Panc1 (cell line): ENCODE measurements at regions not wholly inside any gene's neighbourhood (a gene's known extent, or its start where the extent isn't known, plus 50 kb on each side); places are given as distances from the start of the nearest gene placed in this dataset.

Source experiments
- ATAC-seq: fragments of 200-7000 bp; cut with Tn5 transposase; 2 replicates; pipeline ENCODE4 v1.9.1; 2020; ENCODE audit warnings: mild to moderate bottlenecking, moderate library complexity
- BruUV-seq: library from RNA; stranded (reverse); fragments of 400-500 nt; replicated peaks from 2 replicates; lab custom pipeline; 2021; lab: Mats Ljungman, UMichigan
- CTCF ChIA-PET: fragments of 300-600 bp; sonication (Branson Sonifier 250); formaldehyde crosslinking; loops from one replicate; lab custom pipeline; 2022; ENCODE audit warnings: antibody characterized with exemption; lab: Charles Lee
- POLR2A ChIA-PET: fragments of 300-600 bp; sonication (Branson Sonifier 250); formaldehyde crosslinking; loops from one replicate; lab custom pipeline; 2022; ENCODE audit warnings: antibody characterized with exemption; lab: Charles Lee
- DNase-seq: peaks from one replicate; pipeline ENCODE4 v3.0.0-alpha.2; 2010; ENCODE audit warnings: low read depth, low spot score
- H3K27ac ChIP-seq: 2 replicates; pipeline ENCODE4 v1.5.1; 2011; ENCODE audit warnings: mild to moderate bottlenecking, low read length, inconsistent platforms
- H3K27me3 ChIP-seq: fragments of 200-500 bp; sonication (Bioruptor generic); 2 replicates; pipeline ENCODE4 v1.6.0; 2014; ENCODE audit warnings: low read length, inconsistent platforms; ENCODE audit not compliant: control insufficient read depth, insufficient read depth
- H3K36me3 ChIP-seq: fragments of 200-500 bp; sonication (Bioruptor generic); 2 replicates; pipeline ENCODE4 v1.5.1; 2014; ENCODE audit warnings: inconsistent platforms, mild to moderate bottlenecking, low read length, moderate library complexity; ENCODE audit not compliant: control insufficient read depth, insufficient read depth
- H3K4me1 ChIP-seq: 2 replicates; pipeline ENCODE4 v1.5.1; 2011; ENCODE audit warnings: inconsistent platforms, mild to moderate bottlenecking, low read length, moderate library complexity; ENCODE audit not compliant: control insufficient read depth, insufficient read depth
- H3K4me3 ChIP-seq, 2 experiments: 2 replicates each; pipeline ENCODE4 v1.5.1; 2011 to 2012; ENCODE audit warnings: low read depth in 2 of 2, low read length in 2 of 2, mild to moderate bottlenecking in 2 of 2, inconsistent platforms in 1 of 2, moderate library complexity in 1 of 2
- H3K9me3 ChIP-seq: fragments of 200-500 bp; sonication (Bioruptor generic); 2 replicates; pipeline ENCODE4 v1.5.1; 2014; ENCODE audit warnings: low read depth, mild to moderate bottlenecking, inconsistent platforms, low read length, moderate library complexity; ENCODE audit not compliant: control insufficient read depth, insufficient read depth
- POLR2AphosphoS5 ChIP-seq: IDR thresholded peaks from 2 replicates; pipeline ENCODE4 v1.6.1; 2012; ENCODE audit warnings: mild to moderate bottlenecking, low read depth, low read length, moderate library complexity
- SIN3A ChIP-seq: IDR thresholded peaks from 2 replicates; pipeline ENCODE4 v1.6.1; 2012; ENCODE audit warnings: low read depth, mild to moderate bottlenecking, low read length, moderate library complexity, borderline replicate concordance; ENCODE audit not compliant: insufficient read depth
- TCF7L2 ChIP-seq: IDR thresholded peaks from 2 replicates; pipeline ENCODE4 v1.6.1; 2011; ENCODE audit warnings: mild to moderate bottlenecking, low read depth, low read length, inconsistent platforms
- in situ Hi-C: cut with HindIII; loops from 2 replicates; pipeline ENCODE4 v1.10.0; 2016; ENCODE audit warnings: low sequenced_read_pairs, low pct_unique_long_range_greater_than_20kb
- intact Hi-C: fragments of 100-400 bp; cut with micrococcal nuclease; formaldehyde crosslinking; loops from one replicate; pipeline ENCODE4 v1.10.0; 2022; ENCODE audit not compliant: unreplicated experiment
- TF ChIP-seq, protein P1 (sequence below): fragments of 450-650 bp; IDR thresholded peaks from 2 replicates; pipeline ENCODE4 v1.5.1; 2017; ENCODE audit warnings: mild to moderate bottlenecking
- TF ChIP-seq, protein P2 (sequence below), 2 experiments: IDR thresholded peaks; 2 replicates each; pipeline ENCODE4 v1.6.1; 2011 to 2012; ENCODE audit warnings: low read depth in 2 of 2, control low read depth in 1 of 2, low read length in 1 of 2, mild to moderate bottlenecking in 1 of 2, moderate library complexity in 1 of 2; ENCODE audit not compliant: insufficient read depth in 1 of 2

DNA sequence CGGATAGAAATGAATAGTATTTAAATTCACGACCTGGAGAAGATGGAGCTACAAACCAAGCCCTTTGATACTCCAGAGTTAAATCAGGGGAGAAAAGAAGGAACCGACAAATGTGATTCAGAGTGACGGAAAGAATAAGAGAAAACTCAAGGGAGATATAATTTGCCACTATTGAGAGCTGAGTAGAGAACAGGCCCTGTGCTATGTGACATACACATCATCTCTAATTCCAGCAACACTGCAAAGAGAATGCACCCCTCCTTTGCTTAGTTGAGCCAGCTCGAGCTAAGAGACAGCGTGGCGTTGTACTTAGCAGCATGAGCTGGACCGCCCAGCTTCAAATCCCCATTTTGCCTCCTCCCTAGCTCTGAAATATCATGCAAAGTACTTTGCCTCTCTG is 266.4 kb upstream of the TENM3 start:
- intact Hi-C loops = no loop called here
- H3K9me3 ChIP-seq = no peaks in the 10 kb centered on the region
- no TSS peak for BruUV-seq

DNA sequence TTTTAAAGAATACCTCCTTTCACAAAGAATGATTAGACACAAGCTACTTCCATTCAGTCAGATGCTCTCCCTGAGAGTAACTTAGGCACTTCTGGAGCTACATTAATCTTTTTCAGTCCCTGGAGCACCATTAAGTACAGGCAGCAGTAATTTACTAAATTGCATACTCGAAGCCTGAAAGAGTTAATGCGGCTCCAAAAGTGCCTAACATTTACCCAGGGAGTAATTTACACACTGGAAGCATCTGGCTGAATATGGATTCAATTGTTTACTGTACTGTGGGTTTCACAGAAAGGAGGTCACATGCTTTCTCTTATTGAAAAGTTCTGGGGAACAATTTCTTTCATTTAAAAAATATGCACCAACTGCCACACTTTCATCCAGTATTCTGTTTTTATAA is 260.8 kb upstream of the TENM3 start:
- Histone ChIP-seq H3K36me3 (no peaks in the 10 kb centered on the region), H3K4me3 (no peak overlapping the region), H3K4me1 (no peaks in the 10 kb centered on the region), H3K9me3 (no peaks in the 10 kb centered on the region), H3K27me3 (no peaks in the 10 kb centered on the region), H3K27ac (no peak overlapping the region)
- intact Hi-C loops (no loop called here), in situ Hi-C loops (no loop called here)
- ATAC-seq = no peak
- ChIA-PET CTCF (no interaction called here), POLR2A (no interaction called here)
- no TSS peak for BruUV-seq
- TF ChIP-seq, protein P1, sequence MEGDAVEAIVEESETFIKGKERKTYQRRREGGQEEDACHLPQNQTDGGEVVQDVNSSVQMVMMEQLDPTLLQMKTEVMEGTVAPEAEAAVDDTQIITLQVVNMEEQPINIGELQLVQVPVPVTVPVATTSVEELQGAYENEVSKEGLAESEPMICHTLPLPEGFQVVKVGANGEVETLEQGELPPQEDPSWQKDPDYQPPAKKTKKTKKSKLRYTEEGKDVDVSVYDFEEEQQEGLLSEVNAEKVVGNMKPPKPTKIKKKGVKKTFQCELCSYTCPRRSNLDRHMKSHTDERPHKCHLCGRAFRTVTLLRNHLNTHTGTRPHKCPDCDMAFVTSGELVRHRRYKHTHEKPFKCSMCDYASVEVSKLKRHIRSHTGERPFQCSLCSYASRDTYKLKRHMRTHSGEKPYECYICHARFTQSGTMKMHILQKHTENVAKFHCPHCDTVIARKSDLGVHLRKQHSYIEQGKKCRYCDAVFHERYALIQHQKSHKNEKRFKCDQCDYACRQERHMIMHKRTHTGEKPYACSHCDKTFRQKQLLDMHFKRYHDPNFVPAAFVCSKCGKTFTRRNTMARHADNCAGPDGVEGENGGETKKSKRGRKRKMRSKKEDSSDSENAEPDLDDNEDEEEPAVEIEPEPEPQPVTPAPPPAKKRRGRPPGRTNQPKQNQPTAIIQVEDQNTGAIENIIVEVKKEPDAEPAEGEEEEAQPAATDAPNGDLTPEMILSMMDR = no peak
- TF ChIP-seq SIN3A (no peak), TCF7L2 (no peak), POLR2AphosphoS5 (no peak)
- TF ChIP-seq, protein P2, sequence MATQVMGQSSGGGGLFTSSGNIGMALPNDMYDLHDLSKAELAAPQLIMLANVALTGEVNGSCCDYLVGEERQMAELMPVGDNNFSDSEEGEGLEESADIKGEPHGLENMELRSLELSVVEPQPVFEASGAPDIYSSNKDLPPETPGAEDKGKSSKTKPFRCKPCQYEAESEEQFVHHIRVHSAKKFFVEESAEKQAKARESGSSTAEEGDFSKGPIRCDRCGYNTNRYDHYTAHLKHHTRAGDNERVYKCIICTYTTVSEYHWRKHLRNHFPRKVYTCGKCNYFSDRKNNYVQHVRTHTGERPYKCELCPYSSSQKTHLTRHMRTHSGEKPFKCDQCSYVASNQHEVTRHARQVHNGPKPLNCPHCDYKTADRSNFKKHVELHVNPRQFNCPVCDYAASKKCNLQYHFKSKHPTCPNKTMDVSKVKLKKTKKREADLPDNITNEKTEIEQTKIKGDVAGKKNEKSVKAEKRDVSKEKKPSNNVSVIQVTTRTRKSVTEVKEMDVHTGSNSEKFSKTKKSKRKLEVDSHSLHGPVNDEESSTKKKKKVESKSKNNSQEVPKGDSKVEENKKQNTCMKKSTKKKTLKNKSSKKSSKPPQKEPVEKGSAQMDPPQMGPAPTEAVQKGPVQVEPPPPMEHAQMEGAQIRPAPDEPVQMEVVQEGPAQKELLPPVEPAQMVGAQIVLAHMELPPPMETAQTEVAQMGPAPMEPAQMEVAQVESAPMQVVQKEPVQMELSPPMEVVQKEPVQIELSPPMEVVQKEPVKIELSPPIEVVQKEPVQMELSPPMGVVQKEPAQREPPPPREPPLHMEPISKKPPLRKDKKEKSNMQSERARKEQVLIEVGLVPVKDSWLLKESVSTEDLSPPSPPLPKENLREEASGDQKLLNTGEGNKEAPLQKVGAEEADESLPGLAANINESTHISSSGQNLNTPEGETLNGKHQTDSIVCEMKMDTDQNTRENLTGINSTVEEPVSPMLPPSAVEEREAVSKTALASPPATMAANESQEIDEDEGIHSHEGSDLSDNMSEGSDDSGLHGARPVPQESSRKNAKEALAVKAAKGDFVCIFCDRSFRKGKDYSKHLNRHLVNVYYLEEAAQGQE (IDR thresholded peaks at IDR 0.05; ENCODE audit: insufficient read depth in 1 of 2, low read depth in 2 of 2, low read length in 1 of 2) = no peak
- no peak for DNase-seq

More for the DNA sequence above, 266.4 kb upstream of the TENM3 start:
- H3K4me3 ChIP-seq = no peak overlapping the region
- ChIA-PET POLR2A (no interaction called here), CTCF (no interaction called here)
- TF ChIP-seq, protein P2 (IDR thresholded peaks at IDR 0.05; ENCODE audit: insufficient read depth in 1 of 2, low read depth in 2 of 2, low read length in 1 of 2) = no peak
- TF ChIP-seq, protein P1 = no peak
- TF ChIP-seq TCF7L2 = no peak
- no peak for TF ChIP-seq POLR2AphosphoS5
- no peak for TF ChIP-seq SIN3A
- H3K27me3 ChIP-seq = no peaks in the 10 kb centered on the region
- DNase-seq (no peak), ATAC-seq (no peak)
- in situ Hi-C loops = no loop called here
- no peaks in the 10 kb centered on the region for H3K36me3 ChIP-seq
- H3K4me1 ChIP-seq = no peaks in the 10 kb centered on the region
- no peak overlapping the region for H3K27ac ChIP-seq
